Gastroesophageal sphincter (tissue), 4 donors: ENCODE measurements at regions not wholly inside any gene's neighbourhood (a gene's known extent, or its start where the extent isn't known, plus 50 kb on each side); places are given as distances from the start of the nearest gene placed in this dataset.

ENCODE experiments used
- ATAC-seq: fragments of 150-250 bp; one replicate; pipeline ENCODE4 v1.9.1; 2016; ENCODE audit warnings: mild to moderate bottlenecking, moderate library complexity
- H3K27ac ChIP-seq, 4 donors: fragments of 200-600 bp; sonication (generic) in 3 of 4; 1 replicate in 3 of 4; 2 replicates in 1 of 4; pipeline ENCODE4 v1.5.1; 2016 to 2019
- H3K27me3 ChIP-seq: fragments of 200-600 bp; sonication (generic); one replicate; pipeline ENCODE4 v1.5.1; 2019
- H3K36me3 ChIP-seq, 2 donors: fragments of 200-600 bp; sonication (generic); one replicate each; pipeline ENCODE4 v1.5.1; 2019; ENCODE audit warnings: control low read depth in 1 of 2
- H3K4me1 ChIP-seq, 3 donors: fragments of 200-600 bp; sonication (generic); 1 replicate in 2 of 3; 2 replicates in 1 of 3; pipeline ENCODE4 v1.5.1; 2016 to 2019; ENCODE audit warnings: control low read depth in 2 of 3
- H3K4me3 ChIP-seq, 2 donors: fragments of 200-600 bp; sonication (generic); one replicate each; pipeline ENCODE4 v1.5.1; 2019; ENCODE audit warnings: mild to moderate bottlenecking in 1 of 2, moderate library complexity in 1 of 2
- H3K9me3 ChIP-seq, 3 donors: fragments of 200-600 bp; sonication (generic); one replicate each; pipeline ENCODE4 v1.5.1; 2017 to 2019; ENCODE audit warnings: control low read depth in 2 of 3
- CTCF ChIP-seq, 4 experiments: fragments of 200-600 bp in 2 of 4; fragments of 450-650 bp in 2 of 4; sonication (generic) in 1 of 4; IDR thresholded peaks; one replicate each; pipeline ENCODE4 v1.5.1; 2017 to 2019; ENCODE audit warnings: antibody characterized with exemption in 4 of 4, mild to moderate bottlenecking in 2 of 4, moderate library complexity in 2 of 4
- EP300 ChIP-seq: sonication (generic); formaldehyde crosslinking; IDR thresholded peaks from one replicate; pipeline ENCODE4 v1.6.1; 2017; ENCODE audit warnings: antibody characterized with exemption, mild to moderate bottlenecking
- POLR2A ChIP-seq, 2 donors: fragments of 450-650 bp; IDR thresholded peaks; one replicate each; pipeline ENCODE4 v1.6.1; 2017; ENCODE audit warnings: antibody characterized with exemption in 2 of 2, mild to moderate bottlenecking in 2 of 2, moderate library complexity in 1 of 2
- POLR2AphosphoS5 ChIP-seq: sonication (generic); formaldehyde crosslinking; IDR thresholded peaks from one replicate; pipeline ENCODE4 v1.6.1; 2017; ENCODE audit warnings: antibody characterized with exemption
- WGBS, 2 donors: methylation state at CpG; one replicate each; pipeline ENCODE4 v1.1.5; 2018; ENCODE audit warnings: low coverage in 1 of 2; 5-methylcytosine and 5-hydroxymethylcytosine counted together

DNA sequence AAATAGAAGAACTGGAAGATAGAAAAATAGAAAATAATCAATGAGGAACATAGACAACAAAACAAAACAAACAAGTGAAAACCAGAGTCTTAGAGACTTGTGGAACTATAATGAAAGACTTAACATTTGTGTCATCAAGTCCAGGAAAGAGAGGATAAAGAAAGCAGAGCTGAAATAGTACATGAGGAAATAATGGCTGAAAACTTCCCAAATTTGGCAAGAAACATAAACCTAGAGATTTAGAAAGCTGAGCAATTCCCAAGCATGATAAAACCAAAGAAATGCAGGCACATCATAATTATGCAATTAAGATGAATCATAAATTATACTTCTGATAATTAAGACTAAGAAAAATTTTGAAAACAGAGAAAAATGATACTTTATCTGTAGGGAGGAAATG, 614.5 kb downstream of the ETS1 start:
- TF ChIP-seq POLR2A (IDR thresholded peaks at IDR 0.05), result no peak
- TF ChIP-seq CTCF (IDR thresholded peaks at IDR 0.05), result no peak
- TF ChIP-seq EP300, result no peak
- no peak overlapping the region for H3K27ac ChIP-seq
- no peaks in the 10 kb centered on the region for H3K4me1 ChIP-seq
- H3K4me3 ChIP-seq, result no peak overlapping the region
- H3K36me3 ChIP-seq, result no peaks in the 10 kb centered on the region
- H3K9me3 ChIP-seq, result peaks cover 0 to 5% (median 0%) of the 10 kb centered on the region in 3 donors
- no peaks in the 10 kb centered on the region for H3K27me3 ChIP-seq
- ATAC-seq, result no peak

DNA sequence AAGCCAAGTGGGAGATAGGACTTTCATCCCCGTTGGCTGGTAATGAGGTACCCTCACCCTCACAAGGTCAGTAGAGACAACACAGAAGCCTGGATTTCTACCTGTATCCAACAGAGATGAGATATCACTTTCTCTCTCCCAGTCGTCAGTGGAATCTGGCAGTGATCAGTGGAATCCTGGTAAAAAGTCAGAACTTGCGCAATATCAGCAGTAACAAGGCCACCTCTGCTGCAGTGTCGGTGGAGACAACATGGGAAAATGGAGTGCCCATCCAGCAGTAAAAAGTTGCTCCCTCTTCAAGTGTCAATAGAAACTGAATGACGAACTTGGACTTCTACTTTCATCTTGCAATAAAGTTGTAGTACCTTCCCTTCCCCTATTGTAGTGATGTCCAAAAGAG, 615.9 kb downstream of the ETS1 start:
- Histone ChIP-seq H3K4me1 (no peaks in the 10 kb centered on the region), H3K27ac (no peak overlapping the region), H3K4me3 (no peak overlapping the region), H3K9me3 (no peaks in the 10 kb centered on the region), H3K27me3 (no peaks in the 10 kb centered on the region), H3K36me3 (no peaks in the 10 kb centered on the region)
- TF ChIP-seq POLR2AphosphoS5 (no peak), CTCF (IDR thresholded peaks at IDR 0.05) (no peak), POLR2A (IDR thresholded peaks at IDR 0.05) (no peak), EP300 (no peak)
- WGBS, 2 donors, result 81 to 94% methylated on average over 4 to 5 of the region's 5 CpGs
- ATAC-seq, result no peak

- ATAC-seq, result no peak
- no peaks in the 10 kb centered on the region for H3K36me3 ChIP-seq
- H3K27ac ChIP-seq, result no peak overlapping the region
- no peaks in the 10 kb centered on the region for H3K27me3 ChIP-seq
- WGBS, 2 donors, result 70 to 88% methylated on average over 1 of the region's 1 CpG
- TF ChIP-seq EP300, result no peak
- TF ChIP-seq POLR2A (IDR thresholded peaks at IDR 0.05), result no peak
- H3K4me3 ChIP-seq, result no peak overlapping the region
- H3K4me1 ChIP-seq, result no peaks in the 10 kb centered on the region
- no peaks in the 10 kb centered on the region for H3K9me3 ChIP-seq
Measured at GRCh38 chr11:127966821-127967220, 620.5 kb downstream of the ETS1 start.

DNA sequence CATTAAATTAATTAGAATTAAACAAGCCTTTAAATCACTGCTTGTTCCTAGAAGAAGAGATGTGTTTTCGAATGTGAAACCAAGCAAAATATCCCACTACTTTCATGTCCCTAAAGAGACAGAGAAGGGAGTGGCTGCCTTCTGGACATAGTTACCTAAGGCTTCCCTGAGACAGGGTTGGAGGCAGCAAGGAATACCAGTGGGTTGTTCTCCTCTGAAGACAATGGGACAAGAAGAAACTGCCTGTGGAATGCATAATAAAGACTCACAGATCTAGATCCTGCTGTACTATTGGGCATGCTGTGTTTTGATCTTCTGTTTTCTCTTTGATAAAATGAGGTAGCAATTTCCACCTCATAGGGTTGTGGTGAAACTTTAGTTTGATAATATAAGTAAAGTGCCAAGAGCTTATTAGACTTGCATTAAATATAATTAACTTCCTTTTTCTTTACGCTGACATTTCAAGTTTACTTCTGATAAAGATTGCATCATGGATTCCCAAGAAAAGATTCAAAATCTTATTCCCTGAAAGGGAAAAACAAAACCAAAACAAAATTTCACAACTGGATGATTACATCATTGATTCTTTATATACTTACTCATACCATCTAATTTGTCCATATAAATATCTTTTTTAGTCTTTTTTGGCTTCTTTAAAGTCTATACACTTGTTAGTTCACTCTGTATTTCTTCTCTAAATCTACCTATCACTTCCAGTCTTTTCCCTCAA, 621.3 kb downstream of the ETS1 start:
- Histone ChIP-seq H3K4me3 (no peak overlapping the region), H3K27ac (no peak overlapping the region), H3K36me3 (no peaks in the 10 kb centered on the region), H3K9me3 (no peaks in the 10 kb centered on the region), H3K27me3 (no peaks in the 10 kb centered on the region), H3K4me1 (no peaks in the 10 kb centered on the region)
- no peak for TF ChIP-seq CTCF (IDR thresholded peaks at IDR 0.05)
- WGBS, 2 donors, result 79 to 86% methylated on average over 2 of the region's 2 CpGs
- no peak for ATAC-seq

- H3K36me3 ChIP-seq, result no peaks in the 10 kb centered on the region
- H3K4me3 ChIP-seq, result no peak overlapping the region
- TF ChIP-seq POLR2A (IDR thresholded peaks at IDR 0.05) (no peak), EP300 (no peak), POLR2AphosphoS5 (no peak), CTCF (IDR thresholded peaks at IDR 0.05) (no peak)
- 71 to 86% methylated on average over 1 of the region's 1 CpG for WGBS, 2 donors
- H3K27ac ChIP-seq, result no peak overlapping the region
- no peaks in the 10 kb centered on the region for H3K27me3 ChIP-seq
- H3K4me1 ChIP-seq, result no peaks in the 10 kb centered on the region
- H3K9me3 ChIP-seq, result no peaks in the 10 kb centered on the region
- ATAC-seq, result no peak
Measured at GRCh38 chr11:127962416-127962815, 624.9 kb downstream of the ETS1 start.
